Left ventricle myocardium inferior (tissue), 1 donor: ENCODE measurements at regions not wholly inside any gene's neighbourhood (a gene's known extent, or its start where the extent isn't known, plus 50 kb on each side); places are given as distances from the start of the nearest gene placed in this dataset.

Experiments used
- DNase-seq: peaks from one replicate; pipeline ENCODE4 v3.0.0-alpha.2; 2020
- H3K27ac ChIP-seq: fragments of 200-600 bp; replicated peaks from 2 replicates; pipeline ENCODE4 v1.8.0; 2021
- H3K27me3 ChIP-seq: fragments of 200-600 bp; 2 replicates; pipeline ENCODE4 v1.8.0; 2021; ENCODE audit warnings: low read depth
- H3K36me3 ChIP-seq: fragments of 200-600 bp; 2 replicates; pipeline ENCODE4 v1.8.0; 2021
- H3K4me1 ChIP-seq: fragments of 200-600 bp; 2 replicates; pipeline ENCODE4 v1.8.0; 2021
- H3K4me3 ChIP-seq: fragments of 200-600 bp; 2 replicates; pipeline ENCODE4 v1.8.0; 2021; ENCODE audit warnings: mild to moderate bottlenecking, moderate library complexity
- H3K9me3 ChIP-seq: fragments of 200-600 bp; replicated peaks from 2 replicates; pipeline ENCODE4 v1.8.0; 2021
- CTCF ChIP-seq: fragments of 200-600 bp; IDR thresholded peaks from 2 replicates; pipeline ENCODE4 v1.8.0; 2021; ENCODE audit warnings: antibody characterized with exemption, mild to moderate bottlenecking, borderline replicate concordance
- intact Hi-C: fragments of 100-400 bp; cut with micrococcal nuclease; formaldehyde crosslinking; loops from one replicate; pipeline ENCODE4 v1.11.0; 2022
- donor health status: DM: no; HTN: yes; CAD: no; lungs with severe emphysema.

DNA sequence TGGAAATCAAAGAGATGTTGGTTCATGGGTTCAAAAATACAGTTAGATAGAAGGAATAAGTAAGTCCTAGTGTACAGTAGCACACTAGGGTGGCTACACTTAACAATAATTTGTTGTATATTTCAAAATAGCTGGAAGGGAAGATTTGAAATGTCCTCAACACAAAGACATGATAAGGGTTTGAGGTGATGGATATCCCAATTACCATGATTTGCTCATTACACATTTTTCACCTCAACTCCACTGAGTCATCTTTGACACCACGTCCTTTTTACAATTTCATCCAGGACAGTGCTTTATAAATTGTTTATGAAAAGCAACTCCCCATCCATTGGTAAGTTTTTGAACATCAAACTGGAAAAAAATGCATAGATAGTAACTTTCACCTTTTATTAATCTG lies 208.3 kb downstream of the ZC3H11B start:
- peaks cover 6% of the 10 kb centered on the region for H3K4me1 ChIP-seq
- intact Hi-C loops: no loop called here
- no peak overlapping the region for H3K4me3 ChIP-seq
- no peak for TF ChIP-seq CTCF
- H3K36me3 ChIP-seq: no peaks in the 10 kb centered on the region
- no peaks in the 10 kb centered on the region for H3K9me3 ChIP-seq
- DNase-seq: no peak
- H3K27me3 ChIP-seq: no peaks in the 10 kb centered on the region
- no peak overlapping the region for H3K27ac ChIP-seq

GRCh38 chr1:219402925-219403324 lies 210.0 kb downstream of the ZC3H11B start:
- intact Hi-C loops: no loop called here
- no peak for DNase-seq

GRCh38 chr1:219401724-219402625 lies 210.9 kb downstream of the ZC3H11B start:
- intact Hi-C loops: no loop called here
- no peak for DNase-seq
- no peak for TF ChIP-seq CTCF
- peaks cover 9% of the 10 kb centered on the region for H3K9me3 ChIP-seq
- H3K27me3 ChIP-seq: no peaks in the 10 kb centered on the region
- no peak overlapping the region for H3K27ac ChIP-seq
- H3K4me1 ChIP-seq: peaks cover 27% of the 10 kb centered on the region
- no peak overlapping the region for H3K4me3 ChIP-seq
- H3K36me3 ChIP-seq: no peaks in the 10 kb centered on the region

More at GRCh38 chr1:219402925-219403324, 210.0 kb downstream of the ZC3H11B start:
- Histone ChIP-seq H3K27me3 (no peaks in the 10 kb centered on the region), H3K36me3 (no peaks in the 10 kb centered on the region), H3K27ac (no peak overlapping the region), H3K4me1 (peaks cover 21% of the 10 kb centered on the region), H3K9me3 (no peaks in the 10 kb centered on the region), H3K4me3 (no peak overlapping the region)
- TF ChIP-seq CTCF: no peak

DNA sequence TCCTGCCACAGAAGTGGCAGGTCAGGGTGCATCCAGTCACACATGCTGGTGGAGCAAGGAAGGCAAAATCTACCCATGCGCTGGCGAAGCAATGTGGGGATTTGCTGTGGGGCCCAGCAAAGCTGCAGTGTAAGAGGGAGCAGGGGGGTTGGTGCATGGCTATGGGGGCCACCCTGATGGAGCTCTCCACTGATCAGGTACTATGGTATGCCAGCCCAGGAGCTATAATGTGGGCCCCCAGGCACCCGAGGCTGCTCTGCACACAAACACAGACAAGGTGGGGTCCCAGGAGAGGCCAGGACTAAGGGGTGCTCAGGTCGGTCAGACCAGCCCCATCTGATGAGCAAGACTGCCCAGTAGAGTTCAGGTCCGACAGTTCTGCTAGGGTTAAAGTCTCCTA lies 213.5 kb downstream of the ZC3H11B start:
- no peak for DNase-seq
- H3K9me3 ChIP-seq: peaks cover 34% of the 10 kb centered on the region
- H3K27me3 ChIP-seq: no peaks in the 10 kb centered on the region
- intact Hi-C loops: no loop called here
- H3K4me1 ChIP-seq: peaks cover 27% of the 10 kb centered on the region
- peaks cover 8% of the 10 kb centered on the region for H3K36me3 ChIP-seq
- no peak for TF ChIP-seq CTCF
- peak overlapping the region; percentile 77 for H3K27ac ChIP-seq
- H3K4me3 ChIP-seq: no peak overlapping the region

GRCh38 chr1:219398815-219399396 lies 214.0 kb downstream of the ZC3H11B start:
- peaks cover 27% of the 10 kb centered on the region for H3K4me1 ChIP-seq
- peak; percentile 34 for DNase-seq

More at GRCh38 chr1:219398815-219399396, 214.0 kb downstream of the ZC3H11B start:
- no peaks in the 10 kb centered on the region for H3K27me3 ChIP-seq
- H3K4me3 ChIP-seq: no peak overlapping the region
- TF ChIP-seq CTCF: no peak
- intact Hi-C loops: no loop called here
- H3K9me3 ChIP-seq: peaks cover 37% of the 10 kb centered on the region
- peak overlapping the region; percentile 77 for H3K27ac ChIP-seq
- peaks cover 8% of the 10 kb centered on the region for H3K36me3 ChIP-seq
